NCI-H2227 (cell line): ENCODE measurements at regions not wholly inside any gene's neighbourhood (a gene's known extent, or its start where the extent isn't known, plus 50 kb on each side); places are given as distances from the start of the nearest gene placed in this dataset.
"Not testable (repeated sequence)": the region's sequence is repeated elsewhere in the genome, so short reads cannot be mapped to it uniquely, and the experiment has no call there.

Experiments used
- DNase-seq: peaks from one replicate; lab custom pipeline; 2025; ENCODE audit not compliant: unreplicated experiment; lab: John Stamatoyannopoulos, UW

DNA sequence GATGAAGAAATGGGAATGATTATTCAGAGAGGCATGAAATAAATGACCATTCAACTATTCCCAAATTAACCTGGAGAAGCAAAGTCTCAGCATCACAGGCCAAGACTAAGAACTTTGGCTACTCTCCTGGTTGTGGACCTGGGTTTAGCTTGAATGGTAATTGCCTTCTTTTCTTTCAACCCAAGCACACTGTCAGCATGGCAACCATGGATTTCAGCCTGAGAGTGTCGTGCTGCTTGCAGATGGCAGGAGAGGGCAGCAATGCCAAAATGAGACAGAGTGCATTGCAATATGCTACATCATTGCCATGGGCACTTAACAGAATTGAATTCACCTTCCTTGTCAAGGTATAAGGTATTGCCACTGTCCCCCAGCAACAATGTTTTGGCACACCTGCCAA lies 767.2 kb downstream of the REEP3 start:
- DNase-seq = no peak

DNA sequence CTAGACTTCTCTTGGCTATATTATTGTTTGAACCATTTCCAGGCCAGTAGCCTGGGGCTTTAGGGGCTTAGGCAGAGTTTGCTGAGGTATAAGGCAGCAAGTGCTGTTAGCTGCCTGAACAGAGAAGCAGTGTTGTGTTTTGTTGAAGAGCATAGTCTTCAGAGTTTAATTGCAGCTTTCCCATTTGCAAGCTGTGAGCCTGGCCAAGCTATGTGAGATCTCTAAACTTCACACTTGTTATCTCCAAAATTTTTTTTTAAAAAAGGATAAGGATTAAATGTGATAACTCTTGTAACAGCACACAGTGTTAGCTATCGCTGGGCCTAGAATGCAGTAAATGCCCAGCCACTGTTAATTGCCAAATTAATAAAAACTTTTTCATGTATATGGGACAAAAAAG lies 782.4 kb downstream of the REEP3 start:
- DNase-seq = no peak

DNA sequence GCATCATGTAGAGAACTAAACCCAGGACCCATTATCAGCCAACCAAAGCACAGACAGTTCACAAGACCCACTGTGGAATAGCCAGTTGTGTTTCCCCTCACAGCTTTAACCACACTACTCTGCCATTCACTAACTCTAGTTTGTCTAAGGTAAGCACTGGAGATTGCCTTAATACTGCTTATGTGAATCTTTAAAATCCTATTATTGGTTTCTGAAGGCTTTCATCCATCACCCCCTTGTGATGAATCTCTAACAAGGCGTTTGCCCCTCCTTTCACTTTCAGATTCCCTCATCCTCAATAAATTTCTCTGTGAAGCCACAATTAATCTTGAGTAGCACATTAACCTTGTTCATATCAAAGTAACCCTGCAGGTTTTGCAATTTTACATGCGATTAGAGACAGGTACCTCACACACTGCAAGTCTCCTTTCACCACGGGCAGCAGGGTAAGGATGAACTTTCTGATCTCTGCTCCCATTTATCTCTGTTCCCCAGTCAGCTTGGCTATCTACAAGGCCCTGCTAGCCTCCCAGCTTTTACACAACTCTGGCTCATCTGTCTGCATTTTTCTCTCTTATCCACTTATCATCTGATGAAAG lies 785.6 kb downstream of the REEP3 start:
- no peak for DNase-seq

DNA sequence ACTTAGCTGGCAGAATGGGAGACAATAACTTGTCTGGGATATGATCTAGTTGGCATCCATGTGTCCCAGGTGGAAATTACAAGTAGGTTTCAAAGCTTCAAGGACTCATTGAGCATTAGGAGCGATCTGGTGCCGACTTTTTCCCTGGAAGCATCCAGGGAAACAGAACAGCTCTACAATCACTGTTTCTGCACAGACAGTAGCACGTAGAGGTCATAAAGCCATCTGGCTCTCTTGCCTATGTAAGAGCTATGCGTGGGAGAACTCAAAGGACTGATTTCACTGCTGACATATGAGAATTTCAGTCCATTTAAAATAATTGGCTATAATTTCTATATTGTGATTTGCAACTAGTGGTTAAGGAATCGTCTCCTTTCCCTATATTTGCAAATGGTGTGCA lies 791.7 kb downstream of the REEP3 start:
- DNase-seq = no peak

DNA sequence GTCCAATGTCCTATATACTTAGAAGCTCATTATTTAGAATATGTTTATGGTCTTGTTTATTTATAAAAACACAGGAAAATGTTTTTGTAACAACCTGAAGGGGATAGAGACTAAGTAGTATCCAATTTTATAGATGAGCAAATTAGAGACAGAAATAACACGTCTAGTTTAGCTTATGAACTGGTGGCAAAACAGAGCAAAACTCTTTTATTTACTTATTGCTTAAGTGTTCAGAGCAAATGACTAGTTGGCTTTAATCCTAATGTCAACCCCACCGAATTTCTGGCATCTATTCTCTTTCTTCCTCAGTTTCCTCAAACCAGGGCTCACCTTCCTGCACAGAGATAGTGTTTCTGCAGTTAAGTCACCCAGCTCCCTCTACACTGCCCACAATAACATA lies 792.8 kb downstream of the REEP3 start:
- DNase-seq = no peak

DNA sequence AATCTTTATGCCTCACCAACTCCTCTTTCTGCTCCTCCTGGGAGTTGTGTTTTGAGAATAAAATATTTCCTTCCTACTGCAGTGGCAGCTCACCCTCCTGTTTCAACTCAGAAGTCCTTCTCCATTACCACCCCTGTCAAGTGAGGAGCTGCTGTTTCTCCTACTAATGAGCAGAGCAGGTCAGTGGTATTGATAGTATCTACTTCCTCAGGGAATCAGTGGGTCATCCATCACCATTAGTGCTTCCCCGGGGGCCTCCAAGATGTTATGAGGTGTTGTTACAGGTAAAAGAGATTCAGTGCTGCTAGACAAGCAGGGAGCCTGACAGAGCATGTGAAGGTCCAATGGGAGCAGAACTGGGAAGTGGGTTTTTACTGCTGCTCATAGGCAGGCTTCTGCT lies 795.2 kb downstream of the REEP3 start:
- no peak for DNase-seq

DNA sequence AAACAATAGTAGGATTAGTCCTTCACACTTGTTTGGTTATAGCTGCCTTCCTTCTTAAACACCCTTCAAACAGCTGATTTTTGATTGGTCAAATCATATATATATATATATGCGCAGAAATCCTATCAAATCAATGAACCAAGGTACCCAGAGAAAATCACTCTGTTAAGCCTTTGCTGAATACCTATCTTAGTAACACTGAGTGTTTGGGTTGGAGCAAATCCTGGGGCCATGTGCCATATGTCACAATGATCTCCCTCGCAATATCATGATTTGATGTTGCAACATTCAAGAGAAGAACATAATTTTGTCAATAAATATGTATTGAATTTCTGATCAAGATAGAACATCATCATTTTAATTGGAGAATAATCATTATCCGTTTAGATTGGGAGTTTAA lies 795.6 kb downstream of the REEP3 start:
- DNase-seq = no peak

DNA sequence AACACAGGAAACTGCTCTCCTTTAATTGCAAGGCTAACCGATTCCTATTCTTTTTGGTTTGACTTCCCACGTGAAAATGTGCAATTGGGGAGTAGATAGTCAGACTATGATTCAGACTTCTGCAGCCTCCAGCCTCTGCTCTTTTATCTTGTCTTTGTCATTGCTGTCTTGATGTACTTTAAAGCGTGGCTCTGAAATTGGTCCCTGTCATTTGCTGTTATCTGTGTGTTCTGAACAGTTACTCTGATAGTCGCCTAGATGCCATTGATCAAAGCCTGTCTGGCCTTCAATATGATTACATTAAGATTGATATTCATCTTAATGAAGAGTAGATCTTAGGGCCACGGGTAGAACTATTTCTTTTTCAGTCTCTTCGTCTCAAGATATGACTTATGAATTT lies 799.2 kb downstream of the REEP3 start:
- no peak for DNase-seq

DNA sequence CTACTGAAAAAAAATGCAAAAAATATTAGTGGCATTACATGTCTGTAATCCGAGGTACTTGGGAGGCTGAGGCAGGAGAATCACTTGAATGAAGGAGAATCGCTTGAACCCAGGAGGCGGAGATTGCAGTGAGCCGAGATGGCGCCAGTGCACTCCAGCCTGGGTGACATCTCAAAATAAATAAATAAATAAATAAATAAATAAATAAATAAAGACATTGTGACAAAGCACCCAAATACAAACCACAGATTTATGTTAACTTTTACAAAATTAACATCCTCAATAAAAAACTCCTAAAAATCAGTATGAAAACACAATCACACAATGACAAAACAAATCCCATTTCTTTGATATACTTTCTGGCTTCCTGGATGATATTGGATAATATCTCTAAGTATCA lies 808.3 kb downstream of the REEP3 start:
- DNase-seq = no peak

DNA sequence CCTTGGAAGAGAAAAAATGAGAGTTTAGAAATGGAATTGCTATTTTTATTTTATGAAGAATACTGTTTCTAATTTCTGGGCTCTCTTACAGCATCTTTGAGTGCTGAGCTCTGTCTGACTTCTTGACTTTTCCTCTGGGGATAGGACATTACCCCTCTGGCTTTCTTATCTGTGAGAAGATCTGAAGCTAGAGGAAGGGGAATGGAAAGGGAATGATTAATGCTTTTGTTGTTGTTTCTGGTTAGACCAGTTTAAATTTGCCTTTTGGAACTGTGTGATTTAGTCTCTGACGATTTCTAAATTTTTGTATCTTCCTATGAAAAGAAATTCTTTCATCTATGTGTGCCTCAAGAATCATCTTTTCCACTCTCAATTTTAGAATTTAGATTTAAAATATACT lies 811.4 kb downstream of the REEP3 start:
- DNase-seq = no peak

DNA sequence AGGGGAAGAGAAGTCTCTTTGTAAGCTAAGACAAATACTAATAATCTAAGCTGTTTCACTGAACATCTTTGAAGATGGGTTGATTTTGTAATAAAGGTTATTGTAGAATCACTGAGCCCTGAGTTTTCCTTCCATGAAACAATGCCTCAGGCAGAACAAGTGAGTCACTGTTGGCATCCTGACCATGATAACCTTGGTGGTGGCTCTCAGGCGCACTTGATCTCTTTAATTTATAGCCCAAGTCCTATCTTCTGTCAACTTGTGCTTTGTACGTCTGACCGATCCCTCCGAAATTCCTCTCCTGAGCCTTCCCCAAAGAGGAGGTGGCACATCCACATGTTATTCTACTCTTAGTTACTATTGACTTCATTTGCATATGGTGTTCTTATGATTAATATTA lies 812.9 kb downstream of the REEP3 start:
- DNase-seq = no peak

DNA sequence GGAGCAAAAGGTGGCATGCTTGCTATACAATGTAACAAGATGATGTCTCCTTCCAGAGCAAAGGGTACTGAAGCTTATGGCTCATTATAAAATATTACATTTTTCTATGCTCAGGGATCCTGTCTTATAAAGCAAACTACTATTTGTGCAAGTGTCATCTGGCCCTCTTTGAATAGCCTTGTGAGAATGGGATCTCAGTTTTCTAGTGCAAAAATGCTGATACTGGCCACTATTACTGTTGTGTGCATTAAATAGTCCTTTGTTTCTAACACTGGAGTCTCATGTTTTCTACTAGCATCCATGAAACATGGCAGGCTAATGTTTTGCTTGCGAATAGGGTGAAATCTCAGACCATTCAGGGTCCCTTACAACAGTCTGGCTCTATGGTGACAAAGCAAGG lies 823.0 kb downstream of the REEP3 start:
- no peak for DNase-seq

DNA sequence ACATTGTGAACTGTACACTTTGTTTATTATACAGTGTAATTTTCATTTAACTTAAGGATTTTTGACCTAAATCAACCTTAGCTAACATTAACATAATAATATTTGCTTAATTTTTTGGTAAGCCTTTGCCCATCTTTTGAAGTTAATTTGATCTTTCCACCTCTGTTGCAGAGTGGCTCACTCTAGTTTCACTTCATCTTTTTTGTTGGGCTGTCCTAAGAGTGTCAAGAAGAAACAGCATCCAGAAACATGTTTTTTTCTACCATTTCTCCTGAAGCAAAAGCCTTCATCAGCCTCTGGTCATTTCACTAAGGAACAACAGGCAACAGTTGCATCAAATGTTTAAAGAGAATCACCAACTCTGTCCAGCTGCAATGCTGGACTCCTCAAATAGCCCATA lies 824.7 kb downstream of the REEP3 start:
- DNase-seq = no peak

DNA sequence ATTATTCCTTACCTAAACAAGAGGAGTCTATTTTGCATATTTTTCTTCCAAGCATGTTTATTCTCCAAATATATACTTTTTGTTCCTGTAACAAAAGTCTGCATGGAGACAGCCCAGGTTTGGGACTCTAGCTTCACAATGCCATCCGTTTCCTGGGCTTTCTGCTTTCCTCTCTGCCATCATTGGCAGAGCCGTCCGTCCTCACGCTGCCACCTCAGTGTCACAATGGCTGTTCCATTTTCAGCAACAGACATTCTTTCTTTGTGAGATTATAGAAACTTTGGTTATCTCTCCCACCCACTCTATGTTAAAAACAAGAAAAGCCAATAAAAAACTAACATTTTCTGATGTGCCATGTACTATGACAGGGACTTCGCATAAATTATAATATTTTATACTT lies 825.2 kb downstream of the REEP3 start:
- DNase-seq = no peak

DNA sequence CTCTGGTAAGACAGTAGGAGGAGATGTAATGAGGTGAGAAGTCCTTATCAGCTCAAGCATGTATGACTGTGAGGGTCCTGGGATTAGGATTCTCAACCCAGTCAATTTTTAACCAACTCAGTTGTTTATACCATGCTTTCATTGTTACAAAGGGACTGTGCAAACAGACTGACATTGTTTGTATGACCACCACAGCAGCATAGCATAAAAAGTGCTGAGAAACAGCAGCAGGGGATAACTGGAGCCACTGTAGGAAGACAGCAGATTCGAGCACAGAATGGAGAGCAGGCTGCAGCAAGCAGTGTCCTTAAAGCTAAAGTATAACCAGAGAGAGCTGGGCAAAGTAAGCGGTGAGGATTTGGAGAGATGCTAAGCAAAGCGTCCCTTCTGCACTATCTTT lies 829.5 kb downstream of the REEP3 start:
- no peak for DNase-seq

DNA sequence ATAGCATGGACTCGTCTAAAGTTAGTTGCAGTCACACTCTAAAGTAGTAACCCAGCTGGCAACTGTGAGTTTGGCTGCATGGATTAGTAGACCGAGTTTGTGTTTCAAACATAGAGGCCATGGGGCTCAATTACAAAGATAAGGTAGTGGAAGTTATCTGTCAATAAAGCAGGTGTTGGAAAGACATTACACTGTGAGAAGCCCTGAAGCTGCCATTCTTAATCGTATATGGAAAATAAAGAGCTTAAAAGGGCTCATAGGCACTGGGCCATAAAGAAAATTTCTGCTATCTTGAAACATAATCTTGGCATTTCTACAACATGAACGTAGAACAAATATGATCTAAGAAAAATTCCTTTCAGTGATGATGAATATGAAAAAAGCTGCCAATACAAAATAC lies 837.7 kb downstream of the REEP3 start:
- DNase-seq = no peak

DNA sequence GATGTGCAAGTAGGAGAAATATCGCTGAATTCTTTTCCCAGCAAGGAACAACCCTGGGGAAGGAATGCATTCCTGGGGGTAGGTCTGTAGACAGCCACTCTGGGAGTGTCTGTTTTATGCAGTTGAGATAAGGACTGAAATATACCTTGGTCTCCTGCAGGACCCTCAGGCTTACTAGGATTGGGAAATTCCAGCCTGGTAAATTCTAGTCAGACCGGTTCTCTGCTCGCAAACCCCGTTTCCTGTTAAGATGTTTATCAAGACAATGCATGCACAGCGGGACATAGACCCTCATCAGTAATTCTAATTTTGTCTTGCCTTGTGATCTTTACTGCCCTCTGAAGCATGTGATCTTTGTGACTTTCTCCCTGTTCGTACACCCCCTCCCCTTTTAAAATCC lies 839.0 kb downstream of the REEP3 start:
- not testable (repeated sequence) for DNase-seq

DNA sequence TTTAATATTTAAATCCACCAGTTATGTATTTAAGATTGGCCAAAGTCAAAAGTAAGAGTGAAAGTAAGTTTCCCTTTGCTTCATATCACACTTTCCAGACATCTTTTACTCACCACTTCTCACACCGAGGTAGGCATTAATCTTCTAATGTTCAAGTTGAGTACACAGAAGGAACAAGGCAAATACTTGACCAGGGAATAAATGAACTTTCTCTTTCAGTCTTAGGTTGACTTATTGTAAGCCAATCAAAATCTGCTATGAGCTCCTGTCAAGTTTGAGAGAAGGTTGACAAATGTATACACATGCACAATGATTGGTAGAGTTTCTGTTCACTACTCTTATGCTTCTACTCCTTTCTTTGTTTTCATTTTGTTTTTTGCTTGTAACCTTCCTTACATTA lies 842.5 kb downstream of the REEP3 start:
- no peak for DNase-seq

DNA sequence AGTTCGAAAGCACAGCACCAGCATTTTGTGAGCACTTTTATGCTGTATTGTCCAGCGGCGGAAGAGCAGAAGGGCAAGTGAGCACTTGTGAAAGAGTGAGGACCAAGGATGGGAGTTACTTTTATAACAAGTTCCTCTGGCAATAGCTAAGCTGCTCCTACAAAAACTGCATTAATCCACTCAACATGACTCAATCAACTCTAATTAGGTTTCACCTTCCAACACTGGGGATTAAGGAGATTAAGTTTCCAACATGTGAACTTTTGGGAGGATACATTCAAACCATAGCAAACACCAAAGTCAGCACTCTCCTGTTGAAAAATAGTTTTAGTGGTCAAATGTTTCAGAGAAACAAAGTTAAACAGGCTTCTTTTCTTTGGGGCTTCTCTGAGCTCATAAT lies 844.5 kb downstream of the REEP3 start:
- DNase-seq = no peak

DNA sequence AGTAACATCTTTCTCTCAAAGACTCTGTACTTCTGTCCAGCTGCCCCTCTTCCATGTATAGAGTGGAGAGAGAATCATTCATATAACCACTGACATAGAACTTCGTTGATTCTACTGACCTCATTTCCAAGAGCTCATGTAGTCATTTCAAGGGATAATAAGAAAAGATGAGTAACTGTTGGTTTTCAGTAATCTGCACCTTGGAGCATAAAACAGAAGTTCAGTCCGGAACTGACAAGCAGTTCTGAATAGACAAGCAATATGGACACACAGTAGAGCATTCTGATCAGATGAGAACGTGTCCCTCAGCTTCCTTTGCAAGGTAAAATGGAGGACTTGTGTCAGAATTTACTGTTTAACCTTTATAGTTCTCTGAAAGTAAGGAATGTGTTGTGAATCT lies 847.1 kb downstream of the REEP3 start:
- no peak for DNase-seq

DNA sequence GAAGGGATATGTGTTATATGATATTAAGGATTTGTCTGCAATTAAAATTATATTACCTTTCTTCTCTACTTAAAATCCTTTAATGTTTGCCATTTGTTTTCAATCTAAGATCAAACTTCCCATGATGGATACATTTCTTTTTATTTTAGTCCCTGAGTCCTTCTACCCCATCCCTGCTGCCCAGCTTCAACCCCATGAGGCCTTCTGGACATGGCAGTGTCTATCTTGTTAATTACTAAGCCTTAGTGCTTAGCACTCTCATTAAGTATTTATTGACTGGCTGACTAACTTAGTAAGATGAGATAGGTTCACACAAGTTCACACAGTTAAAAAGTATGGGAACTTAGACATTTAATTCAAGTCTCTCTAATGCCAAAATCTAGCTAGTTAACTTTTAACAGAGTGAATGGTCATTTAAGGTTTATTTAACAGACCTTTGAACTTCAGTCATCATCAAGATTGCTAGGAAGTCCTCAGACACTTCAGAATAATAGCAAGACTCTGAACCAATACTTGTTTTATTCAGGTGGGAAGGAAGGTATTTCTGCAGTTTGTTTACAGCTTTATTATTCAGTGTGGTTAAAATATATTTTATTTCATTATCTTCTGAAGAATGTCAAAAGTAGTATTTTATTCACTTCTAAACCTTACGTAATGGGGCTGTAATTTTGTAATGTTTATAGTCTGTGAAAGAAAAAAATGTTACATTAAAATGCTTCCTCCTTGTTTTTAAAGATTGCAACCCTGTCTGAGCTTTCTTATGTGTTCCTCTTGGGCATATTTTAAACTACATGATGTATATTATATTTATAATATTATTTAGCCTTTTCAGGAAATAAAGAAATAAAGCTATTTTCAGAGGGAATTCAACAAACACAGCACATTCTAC lies 848.9 kb downstream of the REEP3 start:
- no peak for DNase-seq

DNA sequence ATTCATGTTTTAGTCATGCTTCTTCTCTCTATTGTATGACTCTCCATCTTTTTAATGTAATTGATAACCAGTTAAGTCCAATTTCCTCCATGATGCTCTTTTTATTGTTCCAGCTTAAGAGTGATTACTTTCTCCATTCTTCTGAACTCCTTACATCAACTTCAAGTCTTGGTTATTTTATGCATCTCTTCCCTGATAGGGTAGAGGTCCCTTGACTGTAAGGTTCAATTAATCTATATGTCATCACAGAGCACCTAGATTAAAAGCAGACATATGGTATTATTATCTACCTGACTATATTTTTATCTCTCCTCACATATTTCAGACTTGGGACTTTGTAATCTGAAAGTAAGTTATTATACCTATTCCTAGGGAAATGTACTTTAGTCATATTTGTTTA lies 853.1 kb downstream of the REEP3 start:
- DNase-seq = no peak

DNA sequence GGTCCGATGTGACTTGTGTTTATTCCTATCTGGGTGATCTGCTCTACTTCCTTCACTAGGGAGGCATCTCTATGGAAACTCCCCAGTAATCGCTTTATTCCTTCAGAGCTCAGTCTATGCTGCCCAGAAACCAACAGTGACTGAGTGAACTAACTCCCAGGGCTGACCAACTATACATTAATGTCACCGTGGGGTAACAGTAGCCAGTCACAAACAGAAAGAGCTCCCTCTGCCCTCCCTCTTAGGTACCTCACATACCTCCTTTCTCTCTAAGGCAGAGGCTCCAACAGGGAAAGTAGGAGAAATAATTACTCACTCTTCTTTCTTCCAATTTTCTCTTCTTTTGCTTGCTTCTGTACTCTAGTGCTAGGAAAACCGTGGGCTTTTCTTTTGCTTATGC lies 855.0 kb downstream of the REEP3 start:
- DNase-seq = no peak
